ENCODE measurements at regions not wholly inside any gene's neighbourhood (a gene's known extent, or its start where the extent isn't known, plus 50 kb on each side); places are given as distances from the start of the nearest gene placed in this dataset.

DNA sequence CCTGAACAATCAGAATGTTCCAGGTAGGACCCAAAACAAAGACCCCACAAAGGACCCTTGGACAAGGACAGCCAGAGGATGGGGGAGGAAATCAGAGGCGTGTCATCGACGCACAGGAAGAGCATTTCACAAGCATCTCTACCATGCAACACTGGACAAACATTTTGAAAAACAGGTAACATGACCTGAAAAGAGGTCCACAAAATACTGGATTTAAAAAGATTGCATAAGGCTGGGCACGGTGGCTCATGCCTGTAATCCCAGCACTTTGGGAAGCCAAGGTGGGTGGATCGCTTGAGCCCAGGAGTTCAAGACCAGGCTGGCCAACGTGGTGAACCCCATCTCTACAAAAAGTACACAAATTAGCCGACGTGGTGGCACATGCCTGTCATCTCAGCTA, 60.5 kb upstream of the RNF32 start:
- TF ChIP-seq CTCF (conservative IDR thresholded peaks at IDR 0.05 in 1 of 2, IDR thresholded peaks at IDR 0.05 in 1 of 2; ENCODE audit: extremely low read depth in 1 of 2, insufficient read depth in 1 of 2, low read depth in 1 of 2, low read length in 2 of 2) (no peak), EZH2 (IDR thresholded peaks at IDR 0.05; ENCODE audit: borderline replicate concordance, low read length) (no peak)

Data from mammary epithelial cell (primary cell).